IPS-NIHi11 (cell line): ENCODE measurements at regions not wholly inside any gene's neighbourhood (a gene's known extent, or its start where the extent isn't known, plus 50 kb on each side); places are given as distances from the start of the nearest gene placed in this dataset.

Experiments used
- DNase-seq: peaks from one replicate; pipeline ENCODE4 v3.0.0; 2012; ENCODE audit warnings: mixed read lengths, low spot score

DNA sequence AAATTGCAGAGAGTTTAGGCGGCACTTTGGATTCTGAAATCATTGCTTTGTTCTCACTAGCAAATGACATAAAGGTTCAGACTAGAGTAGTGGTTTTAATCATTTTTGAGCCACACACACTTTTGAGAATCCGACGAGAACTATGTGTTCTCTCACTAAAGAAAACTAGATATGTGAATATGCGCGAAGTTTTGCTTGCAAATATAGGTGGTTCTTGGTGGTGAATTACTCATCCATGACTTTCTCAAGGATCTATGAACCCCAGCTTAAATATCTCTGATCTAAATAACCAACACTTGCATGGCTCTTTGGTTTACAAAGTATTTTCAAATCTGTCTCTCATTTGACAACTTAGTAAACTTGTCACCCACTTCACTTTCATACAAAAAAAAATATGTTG lies 54.8 kb downstream of the NOG start:
- DNase-seq: no peak

DNA sequence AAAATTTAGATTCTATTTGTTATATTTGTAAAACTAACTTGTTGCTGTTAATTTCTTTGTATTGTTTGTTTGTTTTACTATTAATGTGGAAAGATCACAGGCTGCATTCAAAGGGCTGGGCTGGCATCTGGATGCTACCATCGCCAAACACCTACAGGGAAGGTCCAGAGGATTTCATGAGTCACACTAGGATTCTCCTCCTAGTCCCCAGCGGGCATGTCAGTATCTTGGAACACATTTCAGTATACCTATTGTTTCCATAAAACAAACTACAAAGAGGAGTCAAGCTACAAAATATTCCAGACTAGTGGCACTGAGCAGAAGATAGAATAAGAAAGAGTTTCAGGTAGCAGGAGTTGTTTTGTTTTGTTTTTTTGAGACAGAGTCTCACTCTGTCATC lies 55.3 kb downstream of the NOG start:
- DNase-seq: no peak

DNA sequence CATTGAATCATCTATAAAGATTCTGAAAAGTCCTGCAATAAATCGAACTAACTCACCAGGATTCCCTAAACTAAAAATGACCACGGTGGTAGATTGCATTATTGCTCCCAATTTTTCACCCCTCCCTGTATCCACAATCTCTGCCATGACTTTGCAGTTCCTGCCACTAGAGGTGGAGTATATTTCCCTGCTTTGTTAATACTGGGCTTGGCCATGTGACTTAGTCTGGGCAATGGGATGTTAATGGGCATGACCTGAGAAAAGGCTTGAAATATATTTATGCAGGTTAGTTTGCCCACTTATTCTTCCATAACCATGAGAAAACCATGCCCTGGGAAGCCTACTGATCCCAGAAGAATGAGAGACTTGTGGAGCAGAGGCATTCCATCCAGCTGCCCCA lies 59.1 kb downstream of the NOG start:
- no peak for DNase-seq

GRCh38 chr17:56653877-56654276 lies 60.4 kb downstream of the NOG start:
- DNase-seq: peak; percentile 66

- no peak for DNase-seq
Measured at GRCh38 chr17:56656701-56657327, 63.3 kb downstream of the NOG start.

DNA sequence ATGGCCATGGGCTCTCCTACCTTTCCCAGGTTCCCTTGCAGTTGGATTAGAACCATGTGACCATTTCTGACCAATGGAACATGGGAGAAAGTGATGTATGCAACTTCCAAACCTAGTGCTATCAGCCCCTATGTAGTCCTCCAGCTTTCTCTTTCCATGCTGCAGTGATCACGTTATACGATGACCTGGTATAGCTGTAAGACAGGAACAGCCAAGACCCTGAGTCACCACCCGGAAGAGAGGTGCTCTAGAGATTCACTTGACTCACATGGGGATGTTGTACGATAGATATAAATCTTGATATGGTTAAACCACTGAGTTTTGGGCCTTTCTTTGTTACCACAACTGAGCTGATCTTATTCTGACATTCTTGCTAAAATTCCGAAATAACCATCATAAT lies 65.1 kb downstream of the NOG start:
- DNase-seq: no peak

DNA sequence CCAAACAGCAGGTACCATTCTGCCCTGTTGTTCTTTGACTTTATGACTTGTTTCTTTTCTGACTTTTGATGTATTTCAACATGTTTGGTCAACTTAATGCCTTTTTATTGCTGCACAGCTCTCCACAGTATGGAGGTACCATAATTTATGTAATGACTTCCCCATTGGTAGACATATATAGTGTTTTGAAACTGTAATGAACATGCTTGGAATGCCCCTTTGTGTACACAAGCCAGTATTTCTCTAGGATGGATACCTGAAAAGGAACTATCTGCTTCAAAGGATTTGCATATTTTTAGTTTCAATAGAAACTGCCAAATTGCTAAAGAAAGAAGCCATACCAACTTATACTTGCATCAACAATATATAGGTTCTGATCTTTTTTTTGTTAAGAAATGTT lies 66.1 kb downstream of the NOG start:
- DNase-seq: no peak

DNA sequence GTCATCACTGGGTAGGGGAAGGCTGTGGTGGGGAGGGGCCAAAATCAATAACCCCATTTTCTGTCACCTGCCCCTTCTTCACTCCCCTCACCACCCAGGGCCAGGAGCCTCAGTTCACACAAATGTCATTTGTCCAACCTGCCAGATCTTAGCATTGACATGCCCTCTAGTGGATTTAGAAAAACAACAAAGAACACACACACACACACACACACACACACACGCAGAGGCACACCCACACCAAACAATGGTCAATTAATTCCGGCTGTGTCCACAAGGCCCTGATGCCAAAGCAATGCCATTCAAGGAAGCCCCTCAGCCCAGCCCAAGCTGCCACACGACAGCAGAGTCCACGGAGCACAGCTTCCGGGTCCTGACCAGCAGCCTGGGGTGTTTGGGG lies 68.4 kb downstream of the NOG start:
- DNase-seq: no peak

DNA sequence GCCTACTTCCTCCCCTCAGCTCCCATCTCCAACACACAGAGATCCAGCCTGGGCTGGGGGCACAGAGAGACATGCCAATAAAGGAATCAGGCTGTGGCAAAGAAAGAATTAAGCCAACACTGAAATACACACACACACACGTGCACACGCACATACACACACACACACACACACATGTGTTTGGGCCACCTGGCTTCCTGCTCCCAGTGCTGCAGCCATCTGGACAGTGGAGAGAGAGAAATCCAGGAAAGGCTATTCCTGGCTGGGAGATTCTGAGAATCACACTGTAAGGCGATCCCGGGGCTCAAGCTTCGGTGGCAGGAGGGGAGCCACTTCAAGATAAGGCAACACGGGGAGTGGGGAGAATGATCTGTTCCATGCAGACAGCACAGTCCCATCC lies 72.4 kb downstream of the NOG start:
- no peak for DNase-seq

GRCh38 chr17:56667925-56668458 lies 74.5 kb downstream of the NOG start:
- DNase-seq: no peak

- DNase-seq: no peak
Measured at GRCh38 chr17:56672195-56672594, 78.7 kb downstream of the NOG start.

- DNase-seq: no peak
Measured at GRCh38 chr17:56674401-56674925, 81.0 kb downstream of the NOG start.

- DNase-seq: no peak
Measured at GRCh38 chr17:56675876-56676660, 82.6 kb downstream of the NOG start.

DNA sequence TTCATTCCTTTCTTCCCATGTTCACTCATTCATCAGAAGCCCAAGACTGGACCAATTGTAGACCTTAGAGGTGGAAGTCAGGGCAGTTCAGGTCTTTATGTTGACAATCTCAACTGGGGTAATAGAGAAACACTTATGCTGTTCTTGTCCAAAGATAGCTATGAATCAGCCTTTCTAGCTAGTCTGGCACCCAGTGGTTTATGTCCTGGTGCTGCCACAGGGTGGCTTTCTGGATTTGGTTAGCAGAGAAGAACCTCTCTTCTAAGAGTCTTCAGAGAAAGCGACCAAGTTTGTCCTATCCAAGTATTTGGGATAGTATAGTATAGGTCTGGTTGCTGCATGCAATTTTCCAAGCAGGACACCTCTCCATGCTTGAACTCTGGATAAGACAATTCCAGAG lies 83.3 kb downstream of the NOG start:
- DNase-seq: no peak

DNA sequence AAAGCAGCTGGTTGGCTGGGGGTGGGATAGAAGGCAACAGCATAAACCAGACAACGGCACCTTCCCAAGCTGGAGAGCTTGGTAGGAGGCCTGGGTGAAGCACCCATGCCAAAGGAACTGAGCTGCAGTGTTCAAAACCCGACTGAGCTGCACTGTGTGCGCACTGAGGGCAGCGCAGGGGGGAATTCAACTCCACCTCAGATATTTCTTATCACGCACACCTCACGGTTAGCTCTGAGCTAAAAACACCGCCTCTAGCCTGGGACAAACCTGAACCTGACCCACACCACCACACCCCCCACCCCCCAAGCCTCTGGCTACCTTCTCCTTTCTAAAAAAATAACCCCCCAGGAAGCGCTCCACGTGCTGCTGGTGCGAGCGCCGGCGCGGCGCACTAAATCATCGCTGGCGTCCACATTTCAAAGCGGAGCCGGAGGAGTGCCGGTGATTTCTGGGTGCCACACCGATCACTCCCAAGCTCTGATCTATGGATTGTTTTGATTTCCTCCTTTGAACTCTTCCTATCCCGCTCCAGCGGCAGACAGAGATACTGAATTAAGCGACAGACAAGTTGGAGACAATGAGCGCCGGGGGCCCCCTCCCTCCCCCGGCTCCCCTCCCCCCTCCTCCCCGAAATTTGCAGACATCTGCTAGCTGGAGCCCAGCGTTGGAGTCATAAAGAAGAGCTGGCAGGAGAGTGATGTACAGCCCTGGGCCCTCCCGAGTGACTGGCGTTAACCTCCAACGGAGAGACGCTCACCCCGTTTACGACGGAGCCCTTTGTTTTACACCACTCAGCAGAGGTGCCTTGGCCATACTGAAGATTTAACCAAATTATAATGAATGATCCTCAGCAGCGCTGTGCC lies 85.0 kb downstream of the NOG start:
- DNase-seq: peak; percentile 59

- peak; percentile 71 for DNase-seq
Measured at GRCh38 chr17:56679115-56679776, 85.7 kb downstream of the NOG start.

DNA sequence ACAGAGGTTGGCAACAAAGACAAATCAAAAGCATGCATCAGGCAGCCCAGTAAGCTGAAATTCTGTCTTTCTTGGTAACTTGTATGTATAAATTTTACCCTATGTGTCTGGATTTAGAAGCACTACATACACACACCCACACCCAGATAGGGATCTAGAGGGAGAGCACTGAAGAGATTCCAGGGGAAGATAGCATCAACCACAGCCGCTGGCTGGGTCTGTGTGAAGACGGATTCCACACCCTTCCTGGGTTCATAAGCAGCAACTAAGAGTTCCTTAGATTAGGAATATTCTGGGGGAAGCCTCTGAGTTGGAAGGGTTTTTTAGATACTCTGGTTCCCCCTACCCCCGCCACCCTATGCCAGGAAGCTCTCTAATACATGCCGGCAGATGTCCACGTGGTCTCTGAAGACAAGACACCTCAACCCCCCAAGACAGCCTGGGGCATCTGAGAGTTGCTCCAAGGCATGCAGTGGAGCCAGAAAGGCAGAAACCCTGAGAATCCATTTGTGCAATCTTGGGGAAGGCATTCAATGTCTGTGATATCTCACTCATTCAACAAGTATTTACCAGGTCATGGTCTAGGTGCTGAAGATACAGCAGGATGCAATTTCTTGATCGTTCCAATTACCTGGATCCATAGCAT lies 86.4 kb downstream of the NOG start:
- no peak for DNase-seq

GRCh38 chr17:56680676-56681075 lies 87.2 kb downstream of the NOG start:
- DNase-seq: no peak

- DNase-seq: no peak
Measured at GRCh38 chr17:56681561-56682266, 88.2 kb downstream of the NOG start.

GRCh38 chr17:56688151-56688550 lies 94.7 kb downstream of the NOG start:
- no peak for DNase-seq
